ENCODE measurements at regions not wholly inside any gene's neighbourhood (a gene's known extent, or its start where the extent isn't known, plus 50 kb on each side); places are given as distances from the start of the nearest gene placed in this dataset.

GRCh38 chr13:68048802-68049359 lies 818.7 kb upstream of the PCDH9 start:
- no peak for DNase-seq (ENCODE audit: low spot score)

- DNase-seq (ENCODE audit: low spot score): no peak
Measured at GRCh38 chr13:68047889-68048288, 817.8 kb upstream of the PCDH9 start.

- DNase-seq (ENCODE audit: low spot score): no peak
Measured at GRCh38 chr13:68046903-68047302, 816.8 kb upstream of the PCDH9 start.

GRCh38 chr13:68030152-68030809 lies 800.1 kb upstream of the PCDH9 start:
- DNase-seq (ENCODE audit: low spot score): peak; percentile 9

- no peak for DNase-seq (ENCODE audit: low spot score)
Measured at GRCh38 chr13:68028701-68029100, 798.6 kb upstream of the PCDH9 start.

GRCh38 chr13:68027306-68027705 lies 797.2 kb upstream of the PCDH9 start:
- no peak for DNase-seq (ENCODE audit: low spot score)

- no peak for DNase-seq (ENCODE audit: low spot score)
Measured at GRCh38 chr13:68026077-68026476, 795.9 kb upstream of the PCDH9 start.

GRCh38 chr13:68025604-68026003 lies 795.5 kb upstream of the PCDH9 start:
- no peak for DNase-seq (ENCODE audit: low spot score)

- no peak for DNase-seq (ENCODE audit: low spot score)
Measured at GRCh38 chr13:68023838-68024581, 793.9 kb upstream of the PCDH9 start.

- DNase-seq (ENCODE audit: low spot score): no peak
Measured at GRCh38 chr13:68019901-68020300, 789.8 kb upstream of the PCDH9 start.

- DNase-seq (ENCODE audit: low spot score): no peak
Measured at GRCh38 chr13:68009546-68009945, 779.4 kb upstream of the PCDH9 start.

GRCh38 chr13:68007576-68007975 lies 777.4 kb upstream of the PCDH9 start:
- no peak for DNase-seq (ENCODE audit: low spot score)

GRCh38 chr13:67996101-67996500 lies 766.0 kb upstream of the PCDH9 start:
- no peak for DNase-seq (ENCODE audit: low spot score)

- no peak for DNase-seq (ENCODE audit: low spot score)
Measured at GRCh38 chr13:67990868-67991267, 760.7 kb upstream of the PCDH9 start.

GRCh38 chr13:67986234-67986633 lies 756.1 kb upstream of the PCDH9 start:
- no peak for DNase-seq (ENCODE audit: low spot score)

- no peak for DNase-seq (ENCODE audit: low spot score)
Measured at GRCh38 chr13:67977066-67977465, 746.9 kb upstream of the PCDH9 start.

- DNase-seq (ENCODE audit: low spot score): no peak
Measured at GRCh38 chr13:67971291-67971690, 741.2 kb upstream of the PCDH9 start.

GRCh38 chr13:67967031-67967430 lies 736.9 kb upstream of the PCDH9 start:
- no peak for DNase-seq (ENCODE audit: low spot score)

GRCh38 chr13:67966065-67966464 lies 735.9 kb upstream of the PCDH9 start:
- DNase-seq (ENCODE audit: low spot score): no peak

- DNase-seq (ENCODE audit: low spot score): no peak
Measured at GRCh38 chr13:67964986-67965385, 734.9 kb upstream of the PCDH9 start.

GRCh38 chr13:67964091-67964490 lies 734.0 kb upstream of the PCDH9 start:
- DNase-seq (ENCODE audit: low spot score): no peak

GRCh38 chr13:67961331-67961730 lies 731.2 kb upstream of the PCDH9 start:
- no peak for DNase-seq (ENCODE audit: low spot score)

- no peak for DNase-seq (ENCODE audit: low spot score)
Measured at GRCh38 chr13:67951431-67951830, 721.3 kb upstream of the PCDH9 start.

All from HT-29 (cell line).